ENCODE measurements at regions not wholly inside any gene's neighbourhood (a gene's known extent, or its start where the extent isn't known, plus 50 kb on each side); places are given as distances from the start of the nearest gene placed in this dataset.

- no peak overlapping the region for H3K4me3 ChIP-seq (ENCODE audit: low read depth, low read length)
- TF ChIP-seq CTCF (IDR thresholded peaks at IDR 0.05; ENCODE audit: low read depth, low read length, missing control alignments), result no peak
- no peak for DNase-seq (ENCODE audit: low read depth)
These were observed 206.1 kb upstream of the CST7 start for GRCh38 chr20:24742989-24743388.

- no peak overlapping the region for H3K4me3 ChIP-seq (ENCODE audit: low read depth, low read length)
- no peak for DNase-seq (ENCODE audit: low read depth)
- no peak for TF ChIP-seq CTCF (IDR thresholded peaks at IDR 0.05; ENCODE audit: low read depth, low read length, missing control alignments)
These were observed 205.4 kb upstream of the CST7 start for GRCh38 chr20:24743641-24744040.

- TF ChIP-seq CTCF (IDR thresholded peaks at IDR 0.05; ENCODE audit: low read depth, low read length, missing control alignments), result no peak
These were observed 204.3 kb upstream of the CST7 start for GRCh38 chr20:24744747-24745146.

GRCh38 chr20:24745206-24745605 is 203.9 kb upstream of the CST7 start:
- no peak for DNase-seq (ENCODE audit: low read depth)
- TF ChIP-seq CTCF (IDR thresholded peaks at IDR 0.05; ENCODE audit: low read depth, low read length, missing control alignments), result no peak
- H3K4me3 ChIP-seq (ENCODE audit: low read depth, low read length), result no peak overlapping the region

More at GRCh38 chr20:24744747-24745146, 204.3 kb upstream of the CST7 start:
- DNase-seq (ENCODE audit: low read depth), result no peak
- no peak overlapping the region for H3K4me3 ChIP-seq (ENCODE audit: low read depth, low read length)

- no peak for DNase-seq (ENCODE audit: low read depth)
- TF ChIP-seq CTCF (IDR thresholded peaks at IDR 0.05; ENCODE audit: low read depth, low read length, missing control alignments), result no peak
- H3K4me3 ChIP-seq (ENCODE audit: low read depth, low read length), result no peak overlapping the region
These were observed 203.3 kb upstream of the CST7 start for GRCh38 chr20:24745617-24746350.

GRCh38 chr20:24746351-24746685 is 202.8 kb upstream of the CST7 start:
- no peak for TF ChIP-seq CTCF (IDR thresholded peaks at IDR 0.05; ENCODE audit: low read depth, low read length, missing control alignments)
- DNase-seq (ENCODE audit: low read depth), result no peak

More at GRCh38 chr20:24746351-24746685, 202.8 kb upstream of the CST7 start:
- no peak overlapping the region for H3K4me3 ChIP-seq (ENCODE audit: low read depth, low read length)

All from GM12864 (cell line).